Hepatocyte (in vitro differentiated cells): ENCODE measurements at regions not wholly inside any gene's neighbourhood (a gene's known extent, or its start where the extent isn't known, plus 50 kb on each side); places are given as distances from the start of the nearest gene placed in this dataset.

Experiments used
- DNase-seq: peaks from one replicate; pipeline ENCODE4 v3.0.0-alpha.2; 2016; ENCODE audit warnings: low spot score
- H2AFZ ChIP-seq: fragments of 200-600 bp; sonication (generic); 2 replicates; pipeline ENCODE4 v1.6.0; 2016; ENCODE audit warnings: antibody characterized with exemption, mild to moderate bottlenecking
- H3K27ac ChIP-seq: fragments of 200-600 bp; sonication (generic); 2 replicates; pipeline ENCODE4 v1.5.1; 2016; ENCODE audit warnings: mild to moderate bottlenecking
- H3K27me3 ChIP-seq: fragments of 200-600 bp; sonication (generic); 2 replicates; pipeline ENCODE4 v1.6.1; 2016
- H3K36me3 ChIP-seq: fragments of 200-600 bp; sonication (generic); replicated peaks from 2 replicates; pipeline ENCODE4 v1.5.1; 2016; ENCODE audit warnings: low read depth; ENCODE audit not compliant: insufficient read depth
- H3K4me1 ChIP-seq: fragments of 200-600 bp; sonication (generic); 2 replicates; pipeline ENCODE4 v1.5.1; 2016; ENCODE audit warnings: mild to moderate bottlenecking, moderate library complexity; ENCODE audit not compliant: insufficient read depth
- H3K4me2 ChIP-seq: fragments of 200-600 bp; sonication (generic); 2 replicates; pipeline ENCODE4 v1.6.0; 2016
- H3K4me3 ChIP-seq: fragments of 200-600 bp; sonication (generic); 2 replicates; pipeline ENCODE4 v1.5.1; 2016; ENCODE audit warnings: mild to moderate bottlenecking
- H3K79me2 ChIP-seq: fragments of 200-600 bp; sonication (generic); 2 replicates; pipeline ENCODE4 v1.6.0; 2017; ENCODE audit warnings: mild to moderate bottlenecking
- H3K9me2 ChIP-seq: fragments of 200-600 bp; sonication (generic); replicated peaks from 2 replicates; pipeline ENCODE4 v1.6.0; 2017; ENCODE audit warnings: mild to moderate bottlenecking; ENCODE audit not compliant: insufficient read depth
- H3K9me3 ChIP-seq: fragments of 200-600 bp; sonication (generic); 2 replicates; pipeline ENCODE4 v1.5.1; 2016; ENCODE audit warnings: low read depth, mild to moderate bottlenecking
- H4K20me1 ChIP-seq: fragments of 200-600 bp; sonication (generic); 2 replicates; pipeline ENCODE4 v1.6.0; 2016; ENCODE audit warnings: mild to moderate bottlenecking; ENCODE audit not compliant: insufficient read depth, poor library complexity, severe bottlenecking
- EZH2 ChIP-seq: fragments of 200-600 bp; sonication (generic); IDR thresholded peaks from 2 replicates; pipeline ENCODE4 v1.6.1; 2016; ENCODE audit warnings: antibody characterized with exemption, mild to moderate bottlenecking, borderline replicate concordance
- EZH2phosphoT487 ChIP-seq: fragments of 200-600 bp; sonication (generic); IDR thresholded peaks from one replicate; pipeline ENCODE4 v1.6.1; 2018; ENCODE audit warnings: antibody characterized with exemption, mild to moderate bottlenecking, low read depth, moderate library complexity; ENCODE audit not compliant: unreplicated experiment, severe bottlenecking
- WGBS: methylation state at CpG from one replicate; pipeline ENCODE4 v1.1.6; 2016; ENCODE audit warnings: low lambda C conversion rate; ENCODE audit errors: missing lambda C conversion rate; 5-methylcytosine and 5-hydroxymethylcytosine counted together
- TF ChIP-seq, protein P1 (sequence below): fragments of 200-600 bp; sonication (generic); IDR thresholded peaks from 2 replicates; pipeline ENCODE4 v1.5.1; 2016; ENCODE audit warnings: antibody characterized with exemption, mild to moderate bottlenecking; ENCODE audit not compliant: poor library complexity

DNA sequence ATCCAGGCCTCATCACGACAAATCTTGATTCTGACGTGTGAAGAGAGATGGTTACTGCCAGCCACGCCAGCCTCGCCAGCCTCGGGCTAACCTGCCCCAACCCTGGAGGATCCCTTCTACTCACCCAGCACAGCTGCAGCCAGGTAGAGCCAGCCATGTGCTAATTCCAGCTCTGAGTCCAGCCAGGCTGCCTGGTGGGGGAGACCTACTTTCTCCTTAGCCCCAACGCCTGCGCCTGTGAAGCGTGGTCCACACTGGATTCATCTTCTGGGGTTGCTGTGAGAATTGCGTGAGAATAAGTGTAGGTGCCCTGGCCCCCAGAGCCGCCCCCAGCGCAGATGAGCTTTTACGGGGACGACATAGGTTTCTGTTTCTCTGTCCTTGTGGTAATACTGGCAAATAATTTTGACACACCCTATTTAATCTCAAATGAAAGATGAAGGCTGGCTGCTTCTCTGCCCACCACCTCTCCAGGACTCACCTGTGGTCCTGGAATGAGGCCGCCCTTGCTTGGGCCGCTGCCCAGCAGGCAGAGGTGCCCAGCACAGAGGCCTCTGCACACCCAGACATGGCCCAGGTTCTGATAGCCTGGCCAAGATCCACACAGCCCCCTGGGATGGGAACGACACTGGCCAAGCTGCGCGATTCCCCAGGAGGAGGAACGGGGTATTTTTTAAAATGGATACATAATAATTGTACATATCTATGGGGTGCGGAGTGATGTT is 528.4 kb downstream of the TBC1D22A start:
- no peaks in the 10 kb centered on the region for H3K4me1 ChIP-seq
- H4K20me1 ChIP-seq: no peaks in the 10 kb centered on the region
- 86% methylated on average over 20 of the region's 20 CpGs for WGBS
- no peaks in the 10 kb centered on the region for H3K9me2 ChIP-seq
- H3K79me2 ChIP-seq: no peaks in the 10 kb centered on the region
- no peak overlapping the region for H3K4me3 ChIP-seq
- H3K36me3 ChIP-seq: no peaks in the 10 kb centered on the region
- no peak overlapping the region for H2AFZ ChIP-seq
- DNase-seq: no peak
- no peaks in the 10 kb centered on the region for H3K9me3 ChIP-seq
- H3K27me3 ChIP-seq: no peaks in the 10 kb centered on the region
- TF ChIP-seq EZH2phosphoT487: no peak
- TF ChIP-seq, protein P1, sequence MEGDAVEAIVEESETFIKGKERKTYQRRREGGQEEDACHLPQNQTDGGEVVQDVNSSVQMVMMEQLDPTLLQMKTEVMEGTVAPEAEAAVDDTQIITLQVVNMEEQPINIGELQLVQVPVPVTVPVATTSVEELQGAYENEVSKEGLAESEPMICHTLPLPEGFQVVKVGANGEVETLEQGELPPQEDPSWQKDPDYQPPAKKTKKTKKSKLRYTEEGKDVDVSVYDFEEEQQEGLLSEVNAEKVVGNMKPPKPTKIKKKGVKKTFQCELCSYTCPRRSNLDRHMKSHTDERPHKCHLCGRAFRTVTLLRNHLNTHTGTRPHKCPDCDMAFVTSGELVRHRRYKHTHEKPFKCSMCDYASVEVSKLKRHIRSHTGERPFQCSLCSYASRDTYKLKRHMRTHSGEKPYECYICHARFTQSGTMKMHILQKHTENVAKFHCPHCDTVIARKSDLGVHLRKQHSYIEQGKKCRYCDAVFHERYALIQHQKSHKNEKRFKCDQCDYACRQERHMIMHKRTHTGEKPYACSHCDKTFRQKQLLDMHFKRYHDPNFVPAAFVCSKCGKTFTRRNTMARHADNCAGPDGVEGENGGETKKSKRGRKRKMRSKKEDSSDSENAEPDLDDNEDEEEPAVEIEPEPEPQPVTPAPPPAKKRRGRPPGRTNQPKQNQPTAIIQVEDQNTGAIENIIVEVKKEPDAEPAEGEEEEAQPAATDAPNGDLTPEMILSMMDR: no peak
- no peak for TF ChIP-seq EZH2
- H3K27ac ChIP-seq: no peak overlapping the region
- no peak overlapping the region for H3K4me2 ChIP-seq

DNA sequence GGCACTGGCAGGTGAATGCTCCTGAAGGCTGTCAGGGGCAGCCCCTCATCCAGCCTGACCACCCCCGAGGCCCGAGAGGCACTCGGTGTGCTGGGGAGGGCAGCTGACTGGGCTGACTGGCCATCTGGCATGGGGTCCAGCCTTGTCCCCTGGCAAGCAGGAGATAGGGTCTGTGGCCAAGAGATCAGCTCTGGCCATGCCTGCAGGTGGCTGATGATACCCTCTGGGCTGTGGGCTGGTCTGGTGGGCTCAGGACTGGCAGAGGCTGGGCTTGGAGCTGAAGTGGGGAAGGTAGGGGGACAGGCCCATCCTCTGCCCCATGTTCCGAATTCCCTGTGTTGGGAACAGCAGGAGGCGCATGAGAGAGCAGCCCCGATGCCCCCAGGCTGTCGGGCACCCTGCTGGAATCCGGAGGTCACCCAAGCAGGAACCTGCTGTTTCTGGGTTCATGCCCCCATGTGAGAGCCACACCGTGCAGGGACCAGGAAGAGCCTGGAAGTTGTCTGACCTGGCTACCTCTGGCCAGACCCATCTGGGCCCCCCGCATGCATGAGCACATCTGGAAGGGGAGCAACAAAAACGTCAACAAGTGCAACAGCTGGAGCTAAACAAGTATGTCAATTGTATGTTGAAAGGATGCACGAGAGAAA is 527.0 kb downstream of the TBC1D22A start:
- TF ChIP-seq EZH2: no peak
- TF ChIP-seq EZH2phosphoT487: no peak
- TF ChIP-seq, protein P1: no peak
- Histone ChIP-seq H3K4me2 (no peak overlapping the region), H3K4me3 (no peak overlapping the region), H2AFZ (no peak overlapping the region), H3K9me2 (no peaks in the 10 kb centered on the region), H3K36me3 (no peaks in the 10 kb centered on the region), H3K27ac (no peak overlapping the region), H3K4me1 (no peaks in the 10 kb centered on the region), H3K9me3 (no peaks in the 10 kb centered on the region), H3K79me2 (no peaks in the 10 kb centered on the region), H4K20me1 (no peaks in the 10 kb centered on the region), H3K27me3 (no peaks in the 10 kb centered on the region)
- WGBS: 78% methylated on average over 12 of the region's 12 CpGs
- DNase-seq: no peak

DNA sequence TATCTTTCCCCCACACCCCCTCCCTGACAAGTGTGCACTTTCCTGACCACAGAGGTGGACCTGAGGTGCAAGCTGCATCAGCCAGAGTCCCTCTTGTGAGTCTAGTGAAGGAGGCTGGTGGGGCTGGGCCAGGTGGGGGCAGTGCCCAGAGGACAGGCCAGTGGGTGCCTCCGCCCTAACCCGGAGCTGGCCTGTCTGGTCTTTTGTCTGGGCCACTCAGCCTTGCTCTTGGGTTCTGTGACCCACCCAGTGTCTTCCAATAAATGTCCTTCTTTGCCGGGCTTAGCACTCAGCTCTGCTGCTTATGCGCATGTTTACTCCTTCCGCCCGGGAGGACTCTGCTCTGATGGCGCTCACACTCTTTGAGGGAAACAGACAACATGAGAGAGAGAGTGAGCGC is 526.2 kb downstream of the TBC1D22A start:
- Histone ChIP-seq H3K27me3 (no peaks in the 10 kb centered on the region), H4K20me1 (no peaks in the 10 kb centered on the region), H2AFZ (no peak overlapping the region), H3K9me2 (no peaks in the 10 kb centered on the region), H3K27ac (no peak overlapping the region), H3K4me2 (no peak overlapping the region), H3K4me3 (no peak overlapping the region), H3K4me1 (no peaks in the 10 kb centered on the region), H3K9me3 (no peaks in the 10 kb centered on the region), H3K79me2 (no peaks in the 10 kb centered on the region), H3K36me3 (no peaks in the 10 kb centered on the region)
- 74% methylated on average over 8 of the region's 8 CpGs for WGBS
- TF ChIP-seq, protein P1: no peak
- no peak for DNase-seq
